GM21723 (cell line): ENCODE measurements at regions not wholly inside any gene's neighbourhood (a gene's known extent, or its start where the extent isn't known, plus 50 kb on each side); places are given as distances from the start of the nearest gene placed in this dataset.
"Not testable (repeated sequence)": the region's sequence is repeated elsewhere in the genome, so short reads cannot be mapped to it uniquely, and the experiment has no call there.

ENCODE experiments used
- ATAC-seq: cut with Tn5 transposase; IDR thresholded peaks from one replicate; pipeline ENCODE4 v1.9.1; 2021; ENCODE audit warnings: mild to moderate bottlenecking, moderate library complexity; ENCODE audit not compliant: unreplicated experiment

GRCh38 chr3:72052841-72053409 is 268.0 kb upstream of the PROK2 start:
- ATAC-seq: no peak

GRCh38 chr3:72050771-72051170 is 265.8 kb upstream of the PROK2 start:
- ATAC-seq: no peak

GRCh38 chr3:72050048-72050632 is 265.2 kb upstream of the PROK2 start:
- ATAC-seq: no peak

- ATAC-seq: no peak
Measured at GRCh38 chr3:72049300-72049699, 264.4 kb upstream of the PROK2 start.

- no peak for ATAC-seq
Measured at GRCh38 chr3:72048873-72049272, 263.9 kb upstream of the PROK2 start.

- no peak for ATAC-seq
Measured at GRCh38 chr3:72047221-72047871, 262.4 kb upstream of the PROK2 start.

GRCh38 chr3:72044231-72044855 is 259.4 kb upstream of the PROK2 start:
- ATAC-seq: no peak

- peak; percentile 72 for ATAC-seq
Measured at GRCh38 chr3:72043204-72044133, 258.5 kb upstream of the PROK2 start.

GRCh38 chr3:72042397-72043203 is 257.7 kb upstream of the PROK2 start:
- ATAC-seq: no peak

GRCh38 chr3:72041511-72041910 is 256.6 kb upstream of the PROK2 start:
- no peak for ATAC-seq

GRCh38 chr3:72041076-72041475 is 256.1 kb upstream of the PROK2 start:
- ATAC-seq: no peak

- ATAC-seq: no peak
Measured at GRCh38 chr3:72039677-72040076, 254.7 kb upstream of the PROK2 start.

GRCh38 chr3:72036899-72037298 is 252.0 kb upstream of the PROK2 start:
- ATAC-seq: no peak

GRCh38 chr3:72035606-72036005 is 250.7 kb upstream of the PROK2 start:
- no peak for ATAC-seq

GRCh38 chr3:72034986-72035385 is 250.0 kb upstream of the PROK2 start:
- no peak for ATAC-seq

GRCh38 chr3:72033666-72034428 is 248.9 kb upstream of the PROK2 start:
- ATAC-seq: no peak

- ATAC-seq: no peak
Measured at GRCh38 chr3:72032441-72033135, 247.6 kb upstream of the PROK2 start.

GRCh38 chr3:72031581-72031980 is 246.6 kb upstream of the PROK2 start:
- ATAC-seq: no peak

- not testable (repeated sequence) for ATAC-seq
Measured at GRCh38 chr3:72030296-72030695, 245.3 kb upstream of the PROK2 start.
